ENCODE measurements at regions not wholly inside any gene's neighbourhood (a gene's known extent, or its start where the extent isn't known, plus 50 kb on each side); places are given as distances from the start of the nearest gene placed in this dataset.

DNA sequence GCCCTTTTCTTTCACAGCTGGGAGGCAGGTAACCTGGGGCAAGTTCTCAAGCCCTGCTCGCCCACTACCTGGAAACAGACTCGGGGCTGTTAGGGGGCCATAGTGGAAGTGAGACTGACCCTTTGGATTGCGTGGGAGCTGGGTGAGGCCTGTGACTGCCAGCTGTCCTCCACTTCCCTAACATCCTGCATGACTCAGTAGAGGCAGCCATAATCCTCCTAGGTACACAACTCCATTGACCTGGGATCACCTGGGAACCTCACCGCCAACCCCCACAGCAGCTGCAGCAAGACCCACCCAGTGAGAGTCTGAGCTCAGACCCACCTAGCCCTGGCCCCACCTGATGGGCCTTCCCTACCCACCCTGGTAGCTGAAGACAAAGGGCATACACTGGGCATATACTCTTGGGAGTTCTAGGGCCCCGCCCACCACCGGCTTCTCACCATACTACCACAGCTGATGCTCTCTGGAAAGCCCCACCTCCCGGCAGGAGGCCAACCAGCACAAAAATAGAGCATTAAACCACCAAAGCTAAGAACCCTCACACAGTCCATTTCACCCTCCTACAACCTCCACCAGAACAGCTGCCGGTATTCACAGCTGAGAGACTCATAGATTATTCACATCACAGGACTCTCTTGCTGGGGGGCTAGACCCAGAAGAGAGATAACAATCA lies 61.1 kb upstream of the DCTD start:
- no peaks in the 10 kb centered on the region for H3K9me3 ChIP-seq
- POLR2A ChIA-PET: no interaction called here
- H3K4me2 ChIP-seq: no peak overlapping the region

GRCh38 chr4:182975806-182976205 lies 58.6 kb upstream of the DCTD start:
- H3K4me1 ChIP-seq: peaks cover 20% of the 10 kb centered on the region
- ATAC-seq (peak; percentile 99), FAIRE-seq (no peak), DNase-seq (ENCODE audit: low read depth in 1 of 2, low spot score in 1 of 2) (peak; percentile 30 to 61)
- no peak overlapping the region for H3K4me3 ChIP-seq
- 8% methylated on average over 3 of the region's 3 CpGs for WGBS (ENCODE audit: missing lambda C conversion rate)
- TF ChIP-seq HEYL (CRISPR knock-in tag; IDR thresholded peaks at IDR 0.05) (no peak), RAD21 (conservative IDR thresholded peaks at IDR 0.05 in 1 of 2, IDR thresholded peaks at IDR 0.05 in 1 of 2) (no peak), ZNF302 (CRISPR knock-in tag; IDR thresholded peaks at IDR 0.05) (no peak), EP300 (IDR thresholded peaks at IDR 0.05) (no peak), RFX5 (IDR thresholded peaks at IDR 0.05) (no peak), FOSL2 (IDR thresholded peaks at IDR 0.05) (peak; percentile 19; the same call in 1 of the 2 replicates), FOSL2 (CRISPR knock-in tag; IDR thresholded peaks at IDR 0.05) (peak; percentile 51; the same call in 1 of the 2 replicates), HOXB5 (CRISPR knock-in tag; IDR thresholded peaks at IDR 0.05) (peak; percentile 89), SMC3 (IDR thresholded peaks at IDR 0.05) (no peak), CHD4 (IDR thresholded peaks at IDR 0.05; ENCODE audit: borderline replicate concordance) (no peak), ZSCAN20 (CRISPR knock-in tag; IDR thresholded peaks at IDR 0.05) (no peak), PHF8 (IDR thresholded peaks at IDR 0.05; ENCODE audit: borderline replicate concordance, low read depth) (no peak), E2F6 (IDR thresholded peaks at IDR 0.05; ENCODE audit: borderline replicate concordance, low read depth) (no peak), HES2 (IDR thresholded peaks at IDR 0.05) (no peak), EHF (CRISPR knock-in tag; IDR thresholded peaks at IDR 0.05) (no peak), MAZ (IDR thresholded peaks at IDR 0.05; ENCODE audit: borderline replicate concordance, low read depth, low read length) (no peak), CBX2 (IDR thresholded peaks at IDR 0.05; ENCODE audit: borderline replicate concordance, low read depth) (no peak), FOSB (CRISPR knock-in tag; IDR thresholded peaks at IDR 0.05) (no peak), KDM1A (IDR thresholded peaks at IDR 0.05; ENCODE audit: low read depth) (no peak), ZFP36 (IDR thresholded peaks at IDR 0.05; ENCODE audit: borderline replicate concordance, partially characterized antibody) (no peak), GATA3 (IDR thresholded peaks at IDR 0.05; ENCODE audit: borderline replicate concordance) (peak; percentile 83), MAFK (IDR thresholded peaks at IDR 0.05; ENCODE audit: partially characterized antibody) (no peak), ESRRA (IDR thresholded peaks at IDR 0.05; ENCODE audit: borderline replicate concordance, low read length) (no peak), JUN (IDR thresholded peaks at IDR 0.05) (no peak)
- TF ChIP-seq, protein P1, sequence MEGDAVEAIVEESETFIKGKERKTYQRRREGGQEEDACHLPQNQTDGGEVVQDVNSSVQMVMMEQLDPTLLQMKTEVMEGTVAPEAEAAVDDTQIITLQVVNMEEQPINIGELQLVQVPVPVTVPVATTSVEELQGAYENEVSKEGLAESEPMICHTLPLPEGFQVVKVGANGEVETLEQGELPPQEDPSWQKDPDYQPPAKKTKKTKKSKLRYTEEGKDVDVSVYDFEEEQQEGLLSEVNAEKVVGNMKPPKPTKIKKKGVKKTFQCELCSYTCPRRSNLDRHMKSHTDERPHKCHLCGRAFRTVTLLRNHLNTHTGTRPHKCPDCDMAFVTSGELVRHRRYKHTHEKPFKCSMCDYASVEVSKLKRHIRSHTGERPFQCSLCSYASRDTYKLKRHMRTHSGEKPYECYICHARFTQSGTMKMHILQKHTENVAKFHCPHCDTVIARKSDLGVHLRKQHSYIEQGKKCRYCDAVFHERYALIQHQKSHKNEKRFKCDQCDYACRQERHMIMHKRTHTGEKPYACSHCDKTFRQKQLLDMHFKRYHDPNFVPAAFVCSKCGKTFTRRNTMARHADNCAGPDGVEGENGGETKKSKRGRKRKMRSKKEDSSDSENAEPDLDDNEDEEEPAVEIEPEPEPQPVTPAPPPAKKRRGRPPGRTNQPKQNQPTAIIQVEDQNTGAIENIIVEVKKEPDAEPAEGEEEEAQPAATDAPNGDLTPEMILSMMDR (IDR thresholded peaks at IDR 0.05): no peak
- ChIA-PET POLR2A (no interaction called here), CTCF (interaction anchor here (1.0 to 2.1 kb wide), 2 partner anchors 274 to 286 kb away, joined by 4 to 8 read pairs; no protein-coding TSS in a partner anchor)
- no peaks in the 10 kb centered on the region for H3K9me3 ChIP-seq
- peak overlapping the region; percentile 57 for H3K4me2 ChIP-seq
- peak overlapping the region; percentile 28 to 60; a peak in 3 of 6 replicates for H3K27ac ChIP-seq

More for the DNA sequence above, 61.1 kb upstream of the DCTD start:
- CTCF ChIA-PET: no interaction called here
- no peak for ATAC-seq
- no peak for TF ChIP-seq RNF2 (IDR thresholded peaks at IDR 0.05; ENCODE audit: borderline replicate concordance, low read depth)
- TF ChIP-seq, protein P2, sequence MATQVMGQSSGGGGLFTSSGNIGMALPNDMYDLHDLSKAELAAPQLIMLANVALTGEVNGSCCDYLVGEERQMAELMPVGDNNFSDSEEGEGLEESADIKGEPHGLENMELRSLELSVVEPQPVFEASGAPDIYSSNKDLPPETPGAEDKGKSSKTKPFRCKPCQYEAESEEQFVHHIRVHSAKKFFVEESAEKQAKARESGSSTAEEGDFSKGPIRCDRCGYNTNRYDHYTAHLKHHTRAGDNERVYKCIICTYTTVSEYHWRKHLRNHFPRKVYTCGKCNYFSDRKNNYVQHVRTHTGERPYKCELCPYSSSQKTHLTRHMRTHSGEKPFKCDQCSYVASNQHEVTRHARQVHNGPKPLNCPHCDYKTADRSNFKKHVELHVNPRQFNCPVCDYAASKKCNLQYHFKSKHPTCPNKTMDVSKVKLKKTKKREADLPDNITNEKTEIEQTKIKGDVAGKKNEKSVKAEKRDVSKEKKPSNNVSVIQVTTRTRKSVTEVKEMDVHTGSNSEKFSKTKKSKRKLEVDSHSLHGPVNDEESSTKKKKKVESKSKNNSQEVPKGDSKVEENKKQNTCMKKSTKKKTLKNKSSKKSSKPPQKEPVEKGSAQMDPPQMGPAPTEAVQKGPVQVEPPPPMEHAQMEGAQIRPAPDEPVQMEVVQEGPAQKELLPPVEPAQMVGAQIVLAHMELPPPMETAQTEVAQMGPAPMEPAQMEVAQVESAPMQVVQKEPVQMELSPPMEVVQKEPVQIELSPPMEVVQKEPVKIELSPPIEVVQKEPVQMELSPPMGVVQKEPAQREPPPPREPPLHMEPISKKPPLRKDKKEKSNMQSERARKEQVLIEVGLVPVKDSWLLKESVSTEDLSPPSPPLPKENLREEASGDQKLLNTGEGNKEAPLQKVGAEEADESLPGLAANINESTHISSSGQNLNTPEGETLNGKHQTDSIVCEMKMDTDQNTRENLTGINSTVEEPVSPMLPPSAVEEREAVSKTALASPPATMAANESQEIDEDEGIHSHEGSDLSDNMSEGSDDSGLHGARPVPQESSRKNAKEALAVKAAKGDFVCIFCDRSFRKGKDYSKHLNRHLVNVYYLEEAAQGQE (IDR thresholded peaks at IDR 0.05): no peak
- TF ChIP-seq NR3C1 (IDR thresholded peaks at IDR 0.05): no peak
- Histone ChIP-seq H3K27ac (no peak overlapping the region), H3K4me3 (no peak overlapping the region), H3K4me1 (peaks cover 16% of the 10 kb centered on the region)
- 68% methylated on average over 8 of the region's 8 CpGs for WGBS (ENCODE audit: missing lambda C conversion rate)
- FAIRE-seq: no peak
- no peak for DNase-seq (ENCODE audit: low read depth in 1 of 2, low spot score in 1 of 2)

Data from A549 (cell line).